Liver (tissue), 3 donors: ENCODE measurements at regions not wholly inside any gene's neighbourhood (a gene's known extent, or its start where the extent isn't known, plus 50 kb on each side); places are given as distances from the start of the nearest gene placed in this dataset.

Experiments used
- CTCF ChIP-seq: fragments of 150-350 bp; IDR thresholded peaks from 2 replicates; pipeline ENCODE4 v1.5.1; 2017; ENCODE audit warnings: improper control_type of control experiment, low read depth, low read length; ENCODE audit not compliant: missing input control
- EGR1 ChIP-seq, 2 donors: IDR thresholded peaks; 2 replicates each; pipeline ENCODE4 v1.6.1; 2016 to 2018; ENCODE audit warnings: antibody characterized with exemption in 2 of 2, low read depth in 2 of 2
- JUND ChIP-seq, 2 donors: IDR thresholded peaks; 2 replicates each; pipeline ENCODE4 v1.6.1; 2016; ENCODE audit warnings: antibody characterized with exemption in 2 of 2
- donor health status: healthy.
- donor health status: healthy.

- TF ChIP-seq CTCF = no peak
- no peak for TF ChIP-seq JUND (IDR thresholded peaks at IDR 0.05)
- TF ChIP-seq EGR1 (IDR thresholded peaks at IDR 0.05; ENCODE audit: low read depth in 2 of 2) = no peak
Observed at GRCh38 chr7:18117482-18117881, 89.8 kb upstream of the PRPS1L1 start.
